Activated T-cell treated with anti-CD3 and anti-CD28 coated beads, Interleukin-2, amount 50 U/mL, for 48 hours (primary cell): ENCODE measurements at regions not wholly inside any gene's neighbourhood (a gene's known extent, or its start where the extent isn't known, plus 50 kb on each side); places are given as distances from the start of the nearest gene placed in this dataset.
"Not testable (repeated sequence)": the region's sequence is repeated elsewhere in the genome, so short reads cannot be mapped to it uniquely, and the experiment has no call there.

ENCODE experiments used
- DNase-seq, 2 experiments: peaks; one replicate each; pipeline ENCODE4 v3.0.0-alpha.2; 2020

GRCh38 chr4:174398728-174399127, 115.0 kb downstream of the CEP44 start:
- DNase-seq, result no peak

GRCh38 chr4:174397366-174398155, 113.8 kb downstream of the CEP44 start:
- no peak for DNase-seq

GRCh38 chr4:174396599-174397110, 112.9 kb downstream of the CEP44 start:
- no peak for DNase-seq

- no peak for DNase-seq
These were observed 111.2 kb downstream of the CEP44 start for GRCh38 chr4:174394915-174395314.

- DNase-seq, result no peak
These were observed 105.7 kb downstream of the CEP44 start for GRCh38 chr4:174389439-174389838.

- DNase-seq, result no peak
These were observed 104.9 kb downstream of the CEP44 start for GRCh38 chr4:174388461-174389145.

GRCh38 chr4:174387721-174388120, 104.0 kb downstream of the CEP44 start:
- DNase-seq, result no peak

- no peak for DNase-seq
These were observed 103.4 kb downstream of the CEP44 start for GRCh38 chr4:174387143-174387542.

- DNase-seq, result no peak
These were observed 100.1 kb downstream of the CEP44 start for GRCh38 chr4:174383783-174384182.

- not testable (repeated sequence) for DNase-seq
These were observed 99.4 kb downstream of the CEP44 start for GRCh38 chr4:174382938-174383605.
